OCI-LY7 (cell line): ENCODE measurements at regions not wholly inside any gene's neighbourhood (a gene's known extent, or its start where the extent isn't known, plus 50 kb on each side); places are given as distances from the start of the nearest gene placed in this dataset.

ENCODE experiments used
- BruUV-seq: library from RNA; stranded (reverse); fragments of 400-500 nt; replicated peaks from 2 replicates; lab custom pipeline; 2021; lab: Mats Ljungman, UMichigan
- CTCF ChIA-PET: fragments of 300-600 bp; sonication (Branson Sonifier 250); formaldehyde crosslinking; loops from one replicate; lab custom pipeline; 2022; ENCODE audit warnings: antibody characterized with exemption; ENCODE audit not compliant: unreplicated experiment; lab: Charles Lee
- POLR2A ChIA-PET: fragments of 300-600 bp; sonication (Branson Sonifier 250); formaldehyde crosslinking; loops from one replicate; lab custom pipeline; 2022; ENCODE audit warnings: antibody characterized with exemption; lab: Charles Lee
- DNase-seq: peaks from one replicate; pipeline ENCODE4 v3.0.0-alpha.2; 2015; ENCODE audit warnings: low spot score
- H2AFZ ChIP-seq: fragments of 200-600 bp; sonication (generic), shearing (Covaris generic); 2 replicates; pipeline ENCODE4 v1.6.1; 2014; ENCODE audit warnings: mild to moderate bottlenecking, antibody characterized with exemption, low read length, moderate library complexity
- H3K27ac ChIP-seq: fragments of 200-600 bp; sonication (generic); 2 replicates; pipeline ENCODE4 v1.5.1; 2014; ENCODE audit warnings: mixed run types, low read depth, mild to moderate bottlenecking, moderate library complexity, low read length, inconsistent platforms; ENCODE audit not compliant: poor library complexity, severe bottlenecking
- H3K36me3 ChIP-seq: fragments of 200-600 bp; sonication (generic); 2 replicates; pipeline ENCODE4 v1.6.1; 2014; ENCODE audit warnings: mild to moderate bottlenecking, antibody characterized with exemption, low read length, moderate library complexity, mixed read lengths; ENCODE audit not compliant: insufficient read depth
- H3K4me1 ChIP-seq: fragments of 200-600 bp; sonication (generic); 2 replicates; pipeline ENCODE4 v1.5.1; 2014; ENCODE audit warnings: mild to moderate bottlenecking, low read length; ENCODE audit not compliant: insufficient read depth, poor library complexity, severe bottlenecking
- H3K4me2 ChIP-seq: fragments of 200-600 bp; sonication (generic); 2 replicates; pipeline ENCODE4 v1.6.1; 2014; ENCODE audit warnings: mild to moderate bottlenecking, low read length
- H3K4me3 ChIP-seq: fragments of 200-600 bp; sonication (generic); 2 replicates; pipeline ENCODE4 v1.5.1; 2014; ENCODE audit warnings: mild to moderate bottlenecking, low read depth, low read length; ENCODE audit not compliant: poor library complexity, severe bottlenecking
- H3K79me2 ChIP-seq: fragments of 200-600 bp; sonication (generic); 2 replicates; pipeline ENCODE4 v1.6.1; 2016; ENCODE audit warnings: low read depth, mild to moderate bottlenecking, low read length, moderate library complexity, mixed read lengths; ENCODE audit not compliant: insufficient read depth
- H3K9me2 ChIP-seq: fragments of 200-600 bp; sonication (generic); 2 replicates; pipeline ENCODE4 v1.6.1; 2016; ENCODE audit warnings: mild to moderate bottlenecking, low read length, mixed read lengths; ENCODE audit not compliant: insufficient read depth
- H3K9me3 ChIP-seq: fragments of 200-600 bp; sonication (generic); 2 replicates; pipeline ENCODE4 v1.6.1; 2014; ENCODE audit warnings: mild to moderate bottlenecking, mixed run types, low read length, mixed read lengths
- H4K20me1 ChIP-seq: fragments of 200-600 bp; sonication (generic); 2 replicates; pipeline ENCODE4 v1.6.1; 2014; ENCODE audit warnings: mild to moderate bottlenecking, antibody characterized with exemption, low read length, moderate library complexity, mixed read lengths; ENCODE audit not compliant: insufficient read depth
- CTCF ChIP-seq: fragments of 200-600 bp; sonication (generic); conservative IDR thresholded peaks from 2 replicates; pipeline ENCODE4 v1.5.1; 2014; ENCODE audit warnings: mild to moderate bottlenecking, antibody characterized with exemption, low read length, moderate library complexity, mixed read lengths
- EZH2phosphoT487 ChIP-seq: fragments of 200-600 bp; sonication (generic); IDR thresholded peaks from 2 replicates; pipeline ENCODE4 v1.6.1; 2018; ENCODE audit warnings: low read depth, borderline replicate concordance, mild to moderate bottlenecking, mixed run types, antibody characterized with exemption, low read length, moderate library complexity, mixed read lengths
- intact Hi-C: fragments of 100-400 bp; cut with micrococcal nuclease; formaldehyde crosslinking; loops from one replicate; pipeline ENCODE4 v1.10.0; 2022; ENCODE audit not compliant: unreplicated experiment

DNA sequence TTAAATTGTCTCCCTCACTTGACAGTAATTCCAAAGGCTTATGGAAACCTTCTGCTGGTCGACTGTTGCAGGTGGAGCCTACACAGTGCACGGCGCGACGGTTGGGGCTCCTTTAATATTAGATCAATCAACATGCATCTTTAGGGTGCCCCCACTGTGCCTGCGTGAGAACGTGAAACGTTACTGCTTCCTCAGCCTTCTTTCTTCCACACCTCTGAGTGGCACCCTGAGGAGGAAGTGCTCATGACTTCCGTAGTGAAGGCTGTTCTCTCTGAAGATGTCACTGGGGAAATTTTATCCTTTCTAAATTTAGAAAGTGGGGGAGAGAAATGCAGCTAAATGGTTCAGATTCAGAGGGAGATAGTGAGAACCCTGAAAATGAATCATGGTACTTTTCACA, 184.0 kb upstream of the ZFP42 start:
- no peak for DNase-seq
- TF ChIP-seq EZH2phosphoT487 (no peak), CTCF (no peak)
- Histone ChIP-seq H3K36me3 (no peaks in the 10 kb centered on the region), H3K27ac (no peak overlapping the region), H3K4me3 (no peak overlapping the region), H2AFZ (no peak overlapping the region), H3K9me2 (no peaks in the 10 kb centered on the region), H3K9me3 (no peaks in the 10 kb centered on the region), H3K4me2 (no peak overlapping the region), H4K20me1 (no peaks in the 10 kb centered on the region), H3K79me2 (no peaks in the 10 kb centered on the region), H3K4me1 (no peaks in the 10 kb centered on the region)
- ChIA-PET POLR2A (no interaction called here), CTCF (no interaction called here)
- intact Hi-C loops: no loop called here
- no TSS peak for BruUV-seq

DNA sequence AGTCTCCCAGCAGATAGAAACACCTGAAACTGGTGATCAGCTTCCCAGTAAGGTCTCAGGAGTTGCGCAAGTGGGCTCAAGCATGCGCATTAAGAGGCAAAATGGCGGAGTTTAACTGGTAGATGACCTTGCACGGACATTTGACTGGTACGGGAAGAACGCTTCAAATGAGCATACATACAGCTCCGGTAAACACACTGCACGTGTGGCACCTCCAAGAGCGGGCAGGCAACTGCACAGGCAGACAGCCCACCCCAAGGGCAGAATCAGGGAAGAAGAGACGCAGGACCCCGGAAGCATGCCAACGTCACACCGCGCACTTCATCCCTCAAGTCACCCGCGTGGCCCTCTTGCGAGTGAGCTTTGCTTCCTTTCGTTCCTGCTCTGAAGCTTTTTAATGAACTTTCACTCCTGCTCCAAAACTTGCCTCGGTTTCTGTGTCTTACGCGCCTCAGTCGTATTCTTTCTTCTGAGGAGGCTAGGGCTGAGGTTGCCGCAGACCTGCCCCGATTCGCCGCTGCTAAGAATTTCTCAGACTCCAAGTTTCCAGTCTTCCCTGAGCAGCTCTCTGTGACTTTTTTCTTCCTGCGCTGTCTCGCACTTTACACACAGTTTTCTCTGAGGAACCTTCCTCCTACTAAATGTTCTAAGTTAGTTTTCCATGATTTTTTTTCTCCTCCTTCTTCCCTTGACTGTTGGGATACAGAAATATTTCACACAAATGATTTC, 180.7 kb upstream of the ZFP42 start:
- no peak for DNase-seq
- Histone ChIP-seq H3K36me3 (no peaks in the 10 kb centered on the region), H2AFZ (no peak overlapping the region), H3K27ac (no peak overlapping the region), H3K79me2 (no peaks in the 10 kb centered on the region), H3K4me3 (no peak overlapping the region), H3K4me2 (no peak overlapping the region), H3K9me2 (no peaks in the 10 kb centered on the region), H4K20me1 (no peaks in the 10 kb centered on the region), H3K9me3 (no peaks in the 10 kb centered on the region), H3K4me1 (no peaks in the 10 kb centered on the region)
- intact Hi-C loops: no loop called here
- CTCF ChIA-PET: no interaction called here
- TF ChIP-seq CTCF (no peak), EZH2phosphoT487 (no peak)
- BruUV-seq: no TSS peak
- POLR2A ChIA-PET: no interaction called here

GRCh38 chr4:187826725-187827124, 168.8 kb upstream of the ZFP42 start:
- POLR2A ChIA-PET: interaction anchor here (0.6 kb wide), 1 partner anchor 461 kb away, joined by 3 read pairs; no protein-coding TSS in a partner anchor
- intact Hi-C loops: no loop called here

More at GRCh38 chr4:187826725-187827124, 168.8 kb upstream of the ZFP42 start:
- BruUV-seq: no TSS peak
- no peak overlapping the region for H3K4me3 ChIP-seq
- no peaks in the 10 kb centered on the region for H3K36me3 ChIP-seq
- H3K9me2 ChIP-seq: no peaks in the 10 kb centered on the region
- no peak overlapping the region for H3K4me2 ChIP-seq
- TF ChIP-seq CTCF (no peak), EZH2phosphoT487 (no peak)
- H3K4me1 ChIP-seq: no peaks in the 10 kb centered on the region
- no peak for DNase-seq
- CTCF ChIA-PET: no interaction called here
- no peak overlapping the region for H2AFZ ChIP-seq
- no peaks in the 10 kb centered on the region for H3K79me2 ChIP-seq
- H3K27ac ChIP-seq: no peak overlapping the region
- H3K9me3 ChIP-seq: no peaks in the 10 kb centered on the region
- no peaks in the 10 kb centered on the region for H4K20me1 ChIP-seq
